HG03280 (cell line): ENCODE measurements at regions not wholly inside any gene's neighbourhood (a gene's known extent, or its start where the extent isn't known, plus 50 kb on each side); places are given as distances from the start of the nearest gene placed in this dataset.
A peak's percentile ranks its signal among the peaks of the same experiment; 100 is the strongest.
"Not testable (repeated sequence)": the region's sequence is repeated elsewhere in the genome, so short reads cannot be mapped to it uniquely, and the experiment has no call there.

Experiments
- ATAC-seq: cut with Tn5 transposase; IDR thresholded peaks from one replicate; pipeline ENCODE4 v1.9.1; 2021; ENCODE audit warnings: mild to moderate bottlenecking, moderate library complexity; ENCODE audit not compliant: unreplicated experiment

DNA sequence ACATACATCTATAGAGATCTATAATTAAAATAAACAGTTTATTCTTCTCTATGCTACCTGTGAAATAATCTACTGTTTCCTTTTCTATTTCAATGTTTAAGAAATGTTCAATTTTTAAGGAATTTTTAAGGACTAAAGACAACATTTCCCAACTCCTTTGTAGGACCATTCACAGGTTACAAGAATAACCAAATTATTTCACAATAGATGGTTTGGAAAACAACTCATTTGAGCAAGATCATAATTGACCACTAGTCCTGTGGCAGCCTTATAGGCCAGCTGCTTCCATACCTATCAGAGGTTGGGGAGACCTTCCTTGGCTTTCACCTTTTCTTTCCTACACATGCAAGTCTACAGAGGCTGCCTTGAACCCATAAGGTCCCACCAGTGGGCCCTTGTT, 193.7 kb downstream of the TTC39B start:
- no peak for ATAC-seq

DNA sequence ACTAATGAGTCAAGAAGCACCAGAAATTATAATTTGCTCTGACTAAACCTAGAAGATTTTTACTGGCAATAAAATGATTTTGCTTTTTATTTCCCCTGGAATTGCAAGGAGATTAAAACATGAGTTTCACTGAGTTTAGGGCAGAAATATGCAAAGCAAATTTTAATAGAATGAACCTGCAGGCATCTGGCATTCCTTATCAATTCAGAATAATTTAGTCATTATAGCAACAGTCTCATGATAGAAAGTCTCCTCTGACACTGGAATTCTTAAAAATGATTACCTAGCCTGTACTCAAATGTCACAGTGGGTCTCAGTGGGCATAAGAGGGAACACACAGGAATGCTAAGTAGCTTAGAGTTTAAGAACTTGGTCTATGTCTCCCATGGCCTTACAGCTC, 195.9 kb downstream of the TTC39B start:
- ATAC-seq: no peak

- peak; percentile 87 for ATAC-seq
Observed at GRCh38 chr9:15104826-15105420, 194.7 kb upstream of the FREM1 start.

DNA sequence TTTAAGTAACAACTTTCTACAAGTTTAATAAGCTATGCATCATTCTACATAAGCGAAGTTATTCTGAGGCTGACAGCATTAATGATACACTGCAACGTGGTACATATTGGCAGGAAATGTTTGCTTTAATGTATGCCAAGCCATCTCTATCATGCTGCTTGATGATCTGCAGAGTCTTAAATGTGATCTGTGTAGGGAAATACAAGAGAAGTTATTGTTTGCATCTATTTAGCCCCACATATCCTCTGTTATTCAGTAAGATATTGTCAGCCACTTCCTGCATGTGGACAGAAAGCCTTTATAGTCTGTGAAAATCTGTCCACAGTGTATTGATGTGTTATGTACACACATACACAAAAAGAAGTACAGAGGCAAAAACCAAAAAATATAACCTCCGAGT, 193.1 kb upstream of the FREM1 start:
- ATAC-seq: no peak

- no peak for ATAC-seq
Observed at GRCh38 chr9:15101095-15101494, 190.9 kb upstream of the FREM1 start.

GRCh38 chr9:15100571-15100970, 190.3 kb upstream of the FREM1 start:
- no peak for ATAC-seq

DNA sequence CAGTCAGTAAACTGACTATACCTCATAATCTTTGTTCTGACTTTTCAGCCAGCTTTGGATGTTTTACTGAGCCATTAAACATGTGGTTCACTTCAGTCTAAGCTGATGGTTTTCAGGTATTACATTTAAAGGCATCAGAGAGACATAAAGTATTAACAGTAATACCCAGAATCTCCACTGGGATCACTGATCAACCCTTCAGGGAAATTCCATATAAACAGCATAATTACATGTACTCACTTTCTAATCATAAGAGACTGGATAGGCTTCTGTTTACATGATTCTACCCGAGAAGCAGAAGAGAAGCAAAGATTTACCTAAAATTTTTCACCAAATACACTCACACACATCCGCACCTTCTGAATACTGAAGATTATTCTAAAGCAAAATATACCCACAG, 186.7 kb upstream of the FREM1 start:
- no peak for ATAC-seq

DNA sequence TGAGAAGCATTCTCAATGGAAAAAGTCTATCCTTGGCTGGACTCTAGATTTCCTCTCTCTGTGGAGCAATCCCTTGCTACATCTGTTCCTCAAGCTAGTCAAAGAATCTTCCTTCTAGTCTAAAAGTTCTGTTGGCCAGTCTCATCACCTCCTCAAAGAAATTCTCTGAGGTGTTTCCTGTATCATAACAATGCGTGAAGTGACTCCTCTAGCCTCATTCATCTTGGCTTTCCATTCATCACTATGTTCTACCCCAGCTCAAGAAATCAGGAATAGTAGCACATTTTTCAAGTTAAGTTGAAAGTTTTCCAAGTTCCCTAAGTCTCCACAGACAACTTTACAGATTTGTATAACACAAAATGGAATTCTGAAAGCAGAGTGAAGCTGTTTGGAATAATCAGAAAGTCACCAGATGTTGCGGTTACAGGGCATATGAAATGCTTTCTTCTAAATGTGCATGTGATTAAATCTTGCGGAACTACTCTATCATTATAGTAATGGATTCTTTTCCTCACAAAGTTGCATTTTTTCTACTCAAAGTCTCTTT, 176.6 kb upstream of the FREM1 start:
- no peak for ATAC-seq

DNA sequence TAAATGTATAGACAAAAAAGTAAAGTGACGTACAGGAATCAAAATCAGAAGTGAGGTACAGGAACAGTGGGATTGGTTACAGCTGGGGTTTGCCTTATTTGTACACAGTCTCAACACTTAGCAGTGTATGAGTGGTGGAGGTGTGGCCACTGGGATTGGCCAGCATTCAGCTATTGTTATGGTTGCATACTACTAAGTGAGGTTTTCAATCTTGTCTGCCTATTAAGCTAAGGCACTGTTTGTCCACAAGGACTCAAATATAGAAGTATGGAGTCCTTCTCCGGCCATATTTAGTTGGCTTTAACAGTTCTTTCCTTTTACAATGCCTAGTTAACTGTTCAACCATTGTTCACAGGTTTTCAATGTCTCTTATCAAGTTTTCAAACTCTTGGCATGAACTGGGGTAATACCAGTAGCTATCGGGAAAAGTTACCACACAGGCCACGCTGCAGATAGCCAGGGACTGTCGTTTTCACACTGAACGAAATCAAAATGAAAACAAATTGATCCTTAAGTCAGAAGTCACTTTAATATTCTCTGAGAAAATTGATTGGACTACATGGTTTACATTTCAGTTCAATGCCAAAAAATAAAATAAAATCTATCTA, 176.0 kb upstream of the FREM1 start:
- no peak for ATAC-seq

DNA sequence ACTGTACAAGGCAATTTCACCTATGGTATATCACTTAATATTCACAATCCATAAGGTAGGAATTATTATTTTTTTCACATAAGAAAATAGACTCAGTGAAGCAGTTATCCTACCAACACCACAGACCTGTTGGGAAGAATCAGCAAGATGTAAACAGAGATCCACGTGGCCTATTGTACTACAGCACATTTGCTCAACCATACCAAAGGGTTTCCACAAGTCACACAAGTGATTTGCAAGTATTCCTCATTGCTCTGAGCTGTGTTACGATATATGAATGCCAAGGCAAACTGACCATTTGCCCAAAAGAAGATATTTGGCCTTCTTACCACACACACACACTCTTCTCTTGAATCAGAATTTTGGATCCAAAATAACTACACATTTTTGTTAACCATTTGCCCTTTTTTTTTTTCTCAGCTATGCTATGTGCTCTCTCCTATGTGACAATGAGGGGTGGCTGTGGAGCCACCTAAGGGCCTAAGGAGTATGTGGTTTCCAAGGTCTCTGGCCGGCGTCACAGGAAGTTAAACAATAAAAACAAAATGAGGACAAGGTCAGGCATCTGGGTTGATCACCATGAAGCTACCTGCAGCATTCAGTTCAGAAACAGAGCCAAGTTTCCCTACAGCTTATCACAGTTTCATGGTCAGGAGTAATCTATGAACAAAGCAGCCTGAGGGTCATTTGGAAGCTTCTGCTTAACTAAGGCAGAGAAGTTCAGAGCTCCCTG, 171.0 kb upstream of the FREM1 start:
- ATAC-seq: no peak

DNA sequence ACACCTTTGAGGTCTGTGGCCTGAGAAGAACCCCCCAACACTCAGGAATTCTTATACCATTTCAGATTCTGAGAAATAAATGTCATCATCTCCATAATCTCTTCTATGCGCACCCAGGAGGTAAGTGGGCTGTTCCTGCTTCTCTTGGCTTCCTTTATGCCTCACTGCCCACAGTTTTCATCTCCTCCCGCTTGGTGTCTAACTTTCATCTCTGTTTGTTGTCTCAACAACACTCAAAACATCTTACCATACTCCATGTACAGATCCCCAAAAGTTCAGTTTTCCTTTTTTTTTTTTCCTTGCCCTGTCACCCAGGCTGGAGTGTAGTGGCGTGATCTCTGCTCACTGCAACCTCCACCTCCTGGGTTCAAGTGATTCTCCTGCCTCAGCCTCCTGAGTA, 170.2 kb upstream of the FREM1 start:
- no peak for ATAC-seq

DNA sequence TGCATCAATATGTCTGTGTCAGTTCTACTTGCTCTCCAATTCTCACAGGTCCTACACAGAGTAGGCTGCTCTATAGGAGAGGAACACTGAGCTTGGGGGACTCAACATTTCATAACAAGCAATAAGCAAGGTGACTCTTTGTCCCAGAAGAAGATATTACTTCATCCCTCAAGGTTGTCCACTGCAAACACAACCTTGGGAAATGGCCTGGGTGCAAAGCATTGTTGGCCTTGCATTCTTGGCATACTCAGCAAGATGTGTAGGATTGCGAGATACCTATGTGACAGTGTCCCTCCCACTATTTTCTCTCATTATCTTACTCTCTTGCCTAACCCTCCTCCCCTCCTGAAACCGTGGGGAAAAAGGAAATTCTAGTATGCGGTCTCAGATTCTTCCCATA, 169.8 kb upstream of the FREM1 start:
- no peak for ATAC-seq

DNA sequence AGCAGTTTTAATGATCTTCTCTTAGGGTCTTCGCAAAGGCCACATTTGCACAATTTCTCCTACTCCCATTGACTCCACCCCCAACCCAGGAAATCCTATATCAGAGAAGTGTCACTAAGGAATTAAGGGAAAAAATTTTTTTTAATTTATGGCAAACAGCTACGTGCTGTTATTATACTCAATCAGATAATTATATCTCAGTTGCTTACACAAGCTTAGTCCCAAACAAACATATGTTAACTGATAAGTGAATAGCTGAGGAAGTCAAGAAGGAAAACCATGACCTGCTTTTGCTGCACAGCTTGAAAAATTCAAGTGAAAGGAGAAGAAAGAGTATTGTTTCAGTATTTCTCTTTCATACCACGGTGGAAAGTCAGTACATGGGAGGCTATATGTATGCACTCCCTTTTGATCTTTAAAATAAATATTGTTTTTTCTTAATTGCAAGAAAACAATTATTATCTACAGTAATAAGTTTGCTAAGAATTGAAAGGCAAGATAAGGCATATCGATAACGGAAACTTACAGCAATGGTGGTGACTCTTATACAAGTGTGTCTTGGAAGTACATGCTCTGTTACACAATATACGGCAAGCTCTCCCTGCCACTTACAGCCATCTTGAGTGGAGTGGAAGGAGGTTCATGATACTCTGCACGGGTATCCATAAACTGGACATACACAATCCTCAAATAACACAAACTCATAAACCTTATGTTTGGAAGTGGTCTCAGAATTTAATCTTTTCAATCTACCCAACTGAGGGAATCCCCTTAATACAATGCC, 167.9 kb upstream of the FREM1 start:
- ATAC-seq: no peak

DNA sequence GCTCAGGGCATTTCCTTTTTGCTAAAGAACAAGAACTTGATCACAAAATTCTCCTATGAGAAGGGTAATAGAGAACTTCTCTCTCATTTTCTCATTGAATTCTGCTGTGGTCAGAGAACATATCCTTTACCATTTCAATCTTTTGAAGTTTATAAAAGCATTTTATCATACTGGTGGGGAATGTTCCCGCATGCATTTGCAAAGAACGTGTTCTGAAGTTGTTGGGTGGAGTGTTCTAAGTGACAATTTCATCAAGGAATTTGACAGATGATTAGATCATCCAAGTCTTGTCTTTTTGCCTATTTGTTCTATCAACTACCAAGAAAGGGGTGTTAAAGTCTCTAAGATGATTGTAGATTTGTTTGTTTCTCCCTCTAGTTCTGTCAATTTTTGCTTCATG, 163.4 kb upstream of the FREM1 start:
- no peak for ATAC-seq

GRCh38 chr9:15070716-15071115, 160.5 kb upstream of the FREM1 start:
- ATAC-seq: no peak

DNA sequence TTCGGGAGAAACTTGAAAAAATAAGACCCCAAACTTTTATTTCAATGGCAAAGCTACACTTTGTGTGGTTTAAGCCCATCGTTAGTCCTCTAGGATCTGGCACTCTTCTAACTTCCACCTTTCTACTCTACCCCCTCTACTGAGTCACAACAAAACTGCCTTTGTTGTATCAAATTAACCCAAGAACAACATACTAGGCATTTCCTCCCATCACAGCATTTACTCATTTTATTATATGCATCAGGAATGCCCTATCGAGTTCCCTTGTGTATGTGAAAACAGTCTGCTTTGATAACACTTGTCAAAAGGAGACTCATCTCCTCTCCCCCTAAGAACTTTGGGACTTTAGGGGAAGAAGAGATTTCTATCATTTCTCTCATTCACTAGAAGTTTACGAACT, 158.9 kb upstream of the FREM1 start:
- ATAC-seq: no peak

DNA sequence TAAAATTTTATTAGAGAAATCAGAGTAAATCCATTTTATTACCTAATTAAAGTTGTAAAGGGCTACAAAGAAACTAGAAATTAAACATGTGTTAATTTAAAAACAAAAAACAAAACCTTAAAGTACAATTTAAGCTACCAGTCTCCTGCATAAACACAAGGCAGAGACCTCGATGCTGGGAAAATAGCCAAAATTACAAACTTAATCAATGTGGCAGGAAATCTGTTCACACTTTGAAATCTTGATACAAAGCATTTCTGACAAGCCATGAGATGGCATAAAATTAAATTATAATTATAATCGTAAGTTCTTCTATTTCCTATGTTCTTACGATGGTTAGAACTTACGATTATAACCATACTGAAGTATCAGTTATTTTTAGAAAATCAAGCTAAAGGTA, 158.0 kb upstream of the FREM1 start:
- no peak for ATAC-seq

DNA sequence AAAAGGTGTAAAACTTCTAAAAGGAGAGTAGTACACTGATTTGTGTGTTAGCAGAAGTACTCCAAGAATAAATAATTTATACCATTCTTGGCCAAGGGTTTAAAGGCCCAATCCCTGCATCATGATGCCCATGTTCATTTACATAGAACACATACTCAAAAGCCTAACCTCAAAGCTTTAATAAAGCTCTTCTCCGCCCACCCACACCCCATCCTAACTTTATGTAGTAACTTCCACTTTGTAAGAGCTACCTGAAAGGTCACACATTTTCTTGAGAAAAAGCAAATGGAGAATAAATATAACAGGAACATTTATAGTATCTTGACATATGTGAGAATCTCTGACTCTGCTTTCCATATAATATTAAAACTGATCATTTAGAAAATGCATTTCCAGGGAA, 148.8 kb upstream of the FREM1 start:
- no peak for ATAC-seq

DNA sequence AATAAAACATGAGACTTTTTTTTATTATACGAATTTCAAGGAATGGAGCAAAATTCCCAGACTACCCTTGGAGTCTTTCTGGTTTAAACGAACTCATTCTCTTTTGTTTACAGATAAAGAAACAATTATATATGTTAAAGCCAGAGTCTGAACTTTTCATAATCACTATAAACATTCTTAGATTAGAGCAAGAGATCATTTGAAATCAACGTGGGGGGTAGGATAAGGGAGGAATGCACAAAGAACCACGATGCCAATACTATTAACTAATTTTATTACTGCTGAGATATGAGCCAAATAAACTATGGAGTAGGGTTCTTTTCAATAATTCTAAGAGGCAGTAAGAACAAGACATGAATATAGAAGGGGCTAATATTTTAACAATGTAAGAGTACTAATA, 148.0 kb upstream of the FREM1 start:
- ATAC-seq: no peak

- ATAC-seq: not testable (repeated sequence)
Observed at GRCh38 chr9:15055284-15055683, 145.1 kb upstream of the FREM1 start.

DNA sequence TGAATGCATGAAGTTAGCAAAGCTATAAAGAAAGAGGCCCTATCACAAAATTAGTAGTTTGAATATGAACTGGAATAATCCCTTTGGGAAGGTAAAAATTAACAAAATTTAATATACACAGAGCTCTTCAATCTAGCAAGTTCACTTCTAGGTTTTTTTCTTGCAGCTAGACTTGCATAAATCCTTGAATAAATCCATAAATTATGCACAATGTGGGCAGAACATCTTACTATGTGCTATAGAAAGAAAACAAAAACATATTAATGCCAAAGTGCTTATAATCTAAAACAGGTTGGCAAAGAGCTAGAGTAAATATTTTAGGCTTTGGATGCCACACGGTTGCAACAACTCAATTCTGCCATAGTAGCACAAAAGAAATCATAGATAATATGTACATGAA, 138.5 kb upstream of the FREM1 start:
- ATAC-seq: no peak
